CD14-positive monocyte (primary cell): ENCODE measurements at regions not wholly inside any gene's neighbourhood (a gene's known extent, or its start where the extent isn't known, plus 50 kb on each side); places are given as distances from the start of the nearest gene placed in this dataset.

Source experiments
- DNase-seq, 3 donors: peaks; one replicate each; pipeline ENCODE4 v3.0.0-alpha.2; 2011 to 2022
- H2AFZ ChIP-seq: 2 replicates; pipeline ENCODE4 v1.6.0; 2012; ENCODE audit warnings: mild to moderate bottlenecking, low read depth, low read length, inconsistent platforms; ENCODE audit not compliant: insufficient read depth, poor library complexity, severe bottlenecking
- H3K27ac ChIP-seq, 2 donors: 1 replicate in 1 of 2; 2 replicates in 1 of 2; pipeline ENCODE4 v1.5.1; 2012 to 2013; ENCODE audit warnings: low read length in 2 of 2, control low read depth in 1 of 2, inconsistent platforms in 1 of 2, low read depth in 1 of 2, mild to moderate bottlenecking in 1 of 2
- H3K27me3 ChIP-seq, 2 donors: one replicate each; pipeline versions ENCODE4 v1.6.0 to v1.6.1; 2011 to 2013; ENCODE audit warnings: low read length in 2 of 2; ENCODE audit not compliant: control insufficient read depth in 2 of 2, insufficient read depth in 2 of 2
- H3K36me3 ChIP-seq, 2 donors: replicated peaks in 1 of 2; 1 replicate in 1 of 2; 2 replicates in 1 of 2; pipeline versions ENCODE4 v1.5.1 to v1.6.1; 2012 to 2013; ENCODE audit warnings: low read length in 2 of 2, control low read depth in 1 of 2, inconsistent platforms in 1 of 2, mild to moderate bottlenecking in 1 of 2; ENCODE audit not compliant: insufficient read depth in 2 of 2, control insufficient read depth in 1 of 2
- H3K4me1 ChIP-seq, 2 donors: 1 replicate in 1 of 2; 2 replicates in 1 of 2; pipeline versions ENCODE4 v1.5.1 to v1.6.1; 2012 to 2013; ENCODE audit warnings: low read length in 2 of 2, control low read depth in 1 of 2, inconsistent platforms in 1 of 2, mild to moderate bottlenecking in 1 of 2, moderate library complexity in 1 of 2; ENCODE audit not compliant: insufficient read depth in 2 of 2, control insufficient read depth in 1 of 2
- H3K4me2 ChIP-seq: replicated peaks from 2 replicates; pipeline ENCODE3; 2012; ENCODE audit warnings: low read length, moderate library complexity, mild to moderate bottlenecking; ENCODE audit not compliant: poor library complexity, severe bottlenecking; ENCODE audit errors: extremely low read depth
- H3K4me3 ChIP-seq, 3 experiments: fragments of 200-600 bp in 1 of 3; sonication (generic) in 1 of 3; replicated peaks in 1 of 3; 1 replicate in 2 of 3; 2 replicates in 1 of 3; pipeline ENCODE4 v1.5.1; 2011 to 2013; ENCODE audit warnings: low read length in 3 of 3, mild to moderate bottlenecking in 3 of 3, control low read depth in 2 of 3, low read depth in 2 of 3, inconsistent platforms in 1 of 3, moderate library complexity in 1 of 3
- H3K79me2 ChIP-seq: 2 replicates; pipeline ENCODE4 v1.6.0; 2012; ENCODE audit warnings: mild to moderate bottlenecking, control low read depth, inconsistent platforms, low read length, moderate library complexity; ENCODE audit not compliant: insufficient read depth
- H3K9ac ChIP-seq: 2 replicates; pipeline ENCODE4 v1.6.0; 2017; ENCODE audit warnings: low read length, mild to moderate bottlenecking; ENCODE audit not compliant: insufficient read depth, poor library complexity, severe bottlenecking
- H3K9me3 ChIP-seq, 2 donors: replicated peaks in 1 of 2; 1 replicate in 1 of 2; 2 replicates in 1 of 2; pipeline versions ENCODE4 v1.5.1 to v1.6.1; 2012 to 2013; ENCODE audit warnings: low read length in 2 of 2, control low read depth in 1 of 2; ENCODE audit not compliant: control insufficient read depth in 1 of 2, insufficient read depth in 1 of 2
- H4K20me1 ChIP-seq: 2 replicates; pipeline ENCODE4 v1.6.0; 2012; ENCODE audit warnings: mild to moderate bottlenecking, low read length, control low read depth, moderate library complexity; ENCODE audit not compliant: insufficient read depth
- H3K27ac Mint-ChIP-seq, 7 donors: one replicate each; pipeline ENCODE4 v1.8.0; 2020; ENCODE audit warnings: mild to moderate bottlenecking in 7 of 7, mixed read lengths in 7 of 7, moderate library complexity in 6 of 7, inconsistent platforms in 2 of 7
- H3K27me3 Mint-ChIP-seq, 3 donors: one replicate each; pipeline ENCODE4 v1.8.0; 2021 to 2022; ENCODE audit warnings: low read depth in 3 of 3, mild to moderate bottlenecking in 3 of 3, mixed read lengths in 3 of 3, moderate library complexity in 3 of 3, inconsistent platforms in 1 of 3
- H3K36me3 Mint-ChIP-seq, 2 donors: one replicate each; pipeline ENCODE4 v1.8.0; 2020; ENCODE audit warnings: mixed read lengths in 2 of 2, inconsistent platforms in 1 of 2, mild to moderate bottlenecking in 1 of 2
- H3K4me1 Mint-ChIP-seq: one replicate; pipeline ENCODE4 v1.8.0; 2020; ENCODE audit warnings: mild to moderate bottlenecking, mixed read lengths
- H3K4me3 Mint-ChIP-seq, 2 donors: one replicate each; pipeline ENCODE4 v1.8.0; 2020; ENCODE audit warnings: mild to moderate bottlenecking in 2 of 2, mixed read lengths in 2 of 2, moderate library complexity in 1 of 2
- H3K9me3 Mint-ChIP-seq, 7 donors: one replicate each; pipeline ENCODE4 v1.8.0; 2020 to 2022; ENCODE audit warnings: mixed read lengths in 7 of 7, mild to moderate bottlenecking in 6 of 7, moderate library complexity in 6 of 7, inconsistent platforms in 2 of 7
- CTCF ChIP-seq: fragments of 200-600 bp; IDR thresholded peaks from one replicate; pipeline ENCODE4 v1.8.0; 2022; ENCODE audit warnings: antibody characterized with exemption, mild to moderate bottlenecking
- WGBS: methylation state at CpG from one replicate; pipeline ENCODE4 v1.1.5; 2013; ENCODE audit warnings: missing lambda C conversion rate; ENCODE audit not compliant: insufficient coverage; 5-methylcytosine and 5-hydroxymethylcytosine counted together
- intact Hi-C, 2 donors: fragments of 100-400 bp; cut with micrococcal nuclease; formaldehyde crosslinking; loops; one replicate each; pipeline versions ENCODE4 v1.15.0 to v1.15.1; 2023

GRCh38 chr3:147649475-147649874, 240.3 kb downstream of the ZIC1 start:
- H3K4me1 ChIP-seq, result no peaks in the 10 kb centered on the region
- no peak for TF ChIP-seq CTCF
- no peaks in the 10 kb centered on the region for H3K79me2 ChIP-seq
- no peak overlapping the region for H2AFZ ChIP-seq
- H3K36me3 ChIP-seq, result no peaks in the 10 kb centered on the region
- no peaks in the 10 kb centered on the region for H3K9me3 ChIP-seq
- no peak overlapping the region for H3K27ac Mint-ChIP-seq
- H3K4me2 ChIP-seq, result no peak overlapping the region
- H3K9me3 Mint-ChIP-seq, result no peaks in the 10 kb centered on the region
- H3K4me1 Mint-ChIP-seq, result no peaks in the 10 kb centered on the region
- H3K4me3 Mint-ChIP-seq, result no peak overlapping the region
- H3K27me3 ChIP-seq, result no peaks in the 10 kb centered on the region
- no peaks in the 10 kb centered on the region for H4K20me1 ChIP-seq
- intact Hi-C loops, result no loop called here
- DNase-seq, result no peak
- peaks cover 0 to 3% (median 0%) of the 10 kb centered on the region in 3 donors for H3K27me3 Mint-ChIP-seq
- H3K4me3 ChIP-seq, result no peak overlapping the region
- no peaks in the 10 kb centered on the region for H3K36me3 Mint-ChIP-seq
- H3K27ac ChIP-seq, result no peak overlapping the region
- no peak overlapping the region for H3K9ac ChIP-seq
- no CpG with 5 or more reads among the region's 3 CpGs for WGBS

- Histone ChIP-seq H3K4me1 (no peaks in the 10 kb centered on the region), H3K36me3 (no peaks in the 10 kb centered on the region), H4K20me1 (no peaks in the 10 kb centered on the region), H3K79me2 (no peaks in the 10 kb centered on the region), H3K4me3 (no peak overlapping the region), H3K27ac (no peak overlapping the region), H2AFZ (no peak overlapping the region), H3K9me3 (no peaks in the 10 kb centered on the region), H3K4me2 (no peak overlapping the region), H3K27me3 (no peaks in the 10 kb centered on the region), H3K9ac (no peak overlapping the region)
- Mint-ChIP-seq H3K4me3 (no peak overlapping the region), H3K27me3 (peaks cover 0 to under 1% (median 0%) of the 10 kb centered on the region in 3 donors), H3K27ac (no peak overlapping the region), H3K9me3 (no peaks in the 10 kb centered on the region), H3K4me1 (no peaks in the 10 kb centered on the region), H3K36me3 (no peaks in the 10 kb centered on the region)
- no peak for DNase-seq
- WGBS, result 40% methylated on average over 1 of the region's 3 CpGs
- no peak for TF ChIP-seq CTCF
- intact Hi-C loops, result no loop called here
Measured at GRCh38 chr3:147651107-147651778, 242.1 kb downstream of the ZIC1 start.
